ENCODE measurements at regions not wholly inside any gene's neighbourhood (a gene's known extent, or its start where the extent isn't known, plus 50 kb on each side); places are given as distances from the start of the nearest gene placed in this dataset.

GRCh38 chr1:208433086-208433485 is 188.9 kb upstream of the PLXNA2 start:
- H3K4me3 ChIP-seq (ENCODE audit: severe bottlenecking), result no peak overlapping the region
- no peak for TF ChIP-seq CTCF (IDR thresholded peaks at IDR 0.05; ENCODE audit: poor library complexity, severe bottlenecking)
- no peaks in the 10 kb centered on the region for H3K9me3 ChIP-seq (ENCODE audit: severe bottlenecking)
- no peak for DNase-seq (ENCODE audit: low spot score)
- no peak for ATAC-seq (ENCODE audit: low read depth)
- no peaks in the 10 kb centered on the region for H3K36me3 ChIP-seq (ENCODE audit: low read depth)
- H3K4me1 ChIP-seq (ENCODE audit: insufficient read depth, poor library complexity, severe bottlenecking), result no peaks in the 10 kb centered on the region
- H3K27me3 ChIP-seq (ENCODE audit: insufficient read depth, poor library complexity, severe bottlenecking), result no peaks in the 10 kb centered on the region
- H3K27ac ChIP-seq (ENCODE audit: poor library complexity, severe bottlenecking), result no peak overlapping the region

GRCh38 chr1:208433971-208434370 is 189.8 kb upstream of the PLXNA2 start:
- no peak for TF ChIP-seq CTCF (IDR thresholded peaks at IDR 0.05; ENCODE audit: poor library complexity, severe bottlenecking)
- no peak overlapping the region for H3K27ac ChIP-seq (ENCODE audit: poor library complexity, severe bottlenecking)
- H3K27me3 ChIP-seq (ENCODE audit: insufficient read depth, poor library complexity, severe bottlenecking), result no peaks in the 10 kb centered on the region

GRCh38 chr1:208437401-208437800 is 193.2 kb upstream of the PLXNA2 start:
- H3K27ac ChIP-seq (ENCODE audit: poor library complexity, severe bottlenecking), result no peak overlapping the region
- no peak overlapping the region for H3K4me3 ChIP-seq (ENCODE audit: severe bottlenecking)
- no peaks in the 10 kb centered on the region for H3K4me1 ChIP-seq (ENCODE audit: insufficient read depth, poor library complexity, severe bottlenecking)
- no peaks in the 10 kb centered on the region for H3K36me3 ChIP-seq (ENCODE audit: low read depth)
- ATAC-seq (ENCODE audit: low read depth) (peak; percentile 59; the same call in 2 of the 3 replicates), DNase-seq (ENCODE audit: low spot score) (no peak)
- no peaks in the 10 kb centered on the region for H3K9me3 ChIP-seq (ENCODE audit: severe bottlenecking)
- H3K27me3 ChIP-seq (ENCODE audit: insufficient read depth, poor library complexity, severe bottlenecking), result no peaks in the 10 kb centered on the region
- TF ChIP-seq CTCF (IDR thresholded peaks at IDR 0.05; ENCODE audit: poor library complexity, severe bottlenecking), result no peak

More at GRCh38 chr1:208433971-208434370, 189.8 kb upstream of the PLXNA2 start:
- H3K4me1 ChIP-seq (ENCODE audit: insufficient read depth, poor library complexity, severe bottlenecking), result no peaks in the 10 kb centered on the region
- DNase-seq (ENCODE audit: low spot score) (no peak), ATAC-seq (ENCODE audit: low read depth) (no peak)
- H3K9me3 ChIP-seq (ENCODE audit: severe bottlenecking), result no peaks in the 10 kb centered on the region
- no peaks in the 10 kb centered on the region for H3K36me3 ChIP-seq (ENCODE audit: low read depth)
- no peak overlapping the region for H3K4me3 ChIP-seq (ENCODE audit: severe bottlenecking)

- Histone ChIP-seq H3K36me3 (ENCODE audit: low read depth) (no peaks in the 10 kb centered on the region), H3K4me1 (ENCODE audit: insufficient read depth, poor library complexity, severe bottlenecking) (no peaks in the 10 kb centered on the region), H3K27me3 (ENCODE audit: insufficient read depth, poor library complexity, severe bottlenecking) (no peaks in the 10 kb centered on the region), H3K4me3 (ENCODE audit: severe bottlenecking) (no peak overlapping the region), H3K9me3 (ENCODE audit: severe bottlenecking) (no peaks in the 10 kb centered on the region), H3K27ac (ENCODE audit: poor library complexity, severe bottlenecking) (no peak overlapping the region)
- ATAC-seq (ENCODE audit: low read depth) (no peak), DNase-seq (ENCODE audit: low spot score) (no peak)
- no peak for TF ChIP-seq CTCF (IDR thresholded peaks at IDR 0.05; ENCODE audit: poor library complexity, severe bottlenecking)
Measured at GRCh38 chr1:208438112-208438699, 194.0 kb upstream of the PLXNA2 start.

GRCh38 chr1:208445758-208446203 is 201.6 kb upstream of the PLXNA2 start:
- Histone ChIP-seq H3K27ac (ENCODE audit: poor library complexity, severe bottlenecking) (no peak overlapping the region), H3K36me3 (ENCODE audit: low read depth) (no peaks in the 10 kb centered on the region), H3K4me1 (ENCODE audit: insufficient read depth, poor library complexity, severe bottlenecking) (no peaks in the 10 kb centered on the region), H3K9me3 (ENCODE audit: severe bottlenecking) (no peaks in the 10 kb centered on the region), H3K27me3 (ENCODE audit: insufficient read depth, poor library complexity, severe bottlenecking) (no peaks in the 10 kb centered on the region), H3K4me3 (ENCODE audit: severe bottlenecking) (no peak overlapping the region)
- TF ChIP-seq CTCF (IDR thresholded peaks at IDR 0.05; ENCODE audit: poor library complexity, severe bottlenecking), result no peak
- ATAC-seq (ENCODE audit: low read depth) (no peak), DNase-seq (ENCODE audit: low spot score) (no peak)

All from RWPE2 (cell line).